ENCODE measurements at regions not wholly inside any gene's neighbourhood (a gene's known extent, or its start where the extent isn't known, plus 50 kb on each side); places are given as distances from the start of the nearest gene placed in this dataset.
"Not testable (repeated sequence)": the region's sequence is repeated elsewhere in the genome, so short reads cannot be mapped to it uniquely, and the experiment has no call there.

GRCh38 chr22:23437779-23438178 lies 142.3 kb downstream of the IGLL1 start:
- no peak for DNase-seq (ENCODE audit: low read depth)

- not testable (repeated sequence) for DNase-seq (ENCODE audit: low read depth)
These were observed 143.0 kb downstream of the IGLL1 start for GRCh38 chr22:23437107-23437395.

DNA sequence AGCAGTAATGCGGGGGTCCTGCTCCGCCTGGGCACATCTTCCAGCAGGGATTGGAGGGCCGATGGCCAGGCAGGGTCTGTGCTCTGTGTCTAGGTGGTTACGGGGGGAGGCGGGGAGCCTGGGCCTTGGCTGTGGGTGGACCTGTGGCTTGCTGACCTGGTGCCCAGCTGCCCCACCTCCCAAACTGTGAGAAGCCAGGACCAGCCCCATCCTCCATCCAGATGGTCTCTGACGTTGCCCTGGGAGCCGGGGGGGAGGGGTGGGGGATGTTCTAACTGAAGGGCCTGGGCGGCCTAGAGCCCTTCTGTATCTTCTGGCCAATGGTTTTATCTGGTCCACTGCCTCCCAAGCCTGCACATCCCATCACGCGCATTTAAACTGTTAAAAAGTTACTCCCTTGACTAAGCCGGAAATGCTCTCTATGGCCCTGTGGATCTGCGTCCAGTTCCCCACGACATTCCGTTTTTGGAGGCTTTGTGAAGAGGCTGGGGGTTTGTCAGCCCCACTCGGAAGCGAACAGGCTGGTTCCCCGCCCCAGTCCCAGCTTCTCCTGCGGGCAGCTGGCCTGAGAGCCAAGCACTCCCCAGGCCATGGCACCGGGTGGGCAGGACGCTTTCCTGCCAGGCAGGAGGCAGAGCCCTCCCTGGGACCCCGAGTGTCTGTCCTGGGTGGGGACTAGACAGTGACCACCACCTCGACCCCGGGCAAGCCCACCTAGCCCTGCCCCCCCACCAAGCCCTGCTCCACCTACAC lies 143.6 kb downstream of the IGLL1 start:
- not testable (repeated sequence) for DNase-seq (ENCODE audit: low read depth)

DNA sequence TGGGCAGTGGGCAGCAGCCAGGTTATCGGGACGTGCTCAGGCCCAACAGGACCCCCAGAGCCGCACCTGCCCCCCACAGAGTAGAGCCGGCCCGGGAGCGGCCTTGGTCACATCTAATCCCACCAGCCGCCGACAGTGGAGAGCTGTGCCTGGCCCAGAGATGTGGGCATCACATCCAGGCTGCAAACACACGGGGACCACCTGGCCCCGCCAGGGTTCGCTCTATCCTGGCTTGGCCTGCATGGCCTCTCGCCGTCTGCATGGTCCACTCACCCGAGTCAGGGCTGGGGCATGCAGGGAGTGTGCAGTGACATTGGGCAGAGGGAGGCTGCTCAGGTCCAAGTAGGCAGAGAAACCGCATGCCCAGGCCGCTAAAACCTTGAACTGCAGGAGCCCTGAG lies 144.9 kb downstream of the IGLL1 start:
- not testable (repeated sequence) for DNase-seq (ENCODE audit: low read depth)

DNA sequence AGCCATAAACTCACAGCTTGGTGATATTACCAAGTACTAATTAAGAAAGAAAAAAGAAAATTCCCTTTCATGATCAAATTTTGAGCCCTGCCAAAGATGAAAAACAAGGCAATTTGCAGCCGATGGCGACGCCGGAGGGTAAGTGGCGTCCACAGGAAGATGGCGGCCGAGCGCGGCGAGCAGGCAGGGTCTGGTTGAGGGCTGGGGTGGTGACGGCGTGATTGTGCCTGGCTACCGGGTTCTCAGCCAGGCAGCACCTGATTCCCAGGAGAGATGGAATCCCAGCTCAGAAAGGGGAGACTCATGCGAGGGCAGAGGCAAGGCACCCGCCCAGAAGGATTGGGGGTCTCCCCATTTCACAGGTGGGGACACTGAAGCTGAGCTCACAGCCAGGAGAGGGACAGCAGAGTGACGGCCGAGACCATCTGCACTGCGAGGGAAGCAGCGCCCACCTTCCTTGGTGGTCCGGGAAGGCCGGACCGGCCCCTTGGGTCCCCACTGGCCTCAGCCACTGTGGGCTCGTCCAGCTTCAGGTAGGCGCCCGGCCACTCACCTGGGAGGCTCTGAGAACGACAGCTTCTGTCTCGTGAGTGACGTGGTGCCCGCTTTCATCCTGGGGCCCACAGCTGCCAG lies 145.8 kb downstream of the IGLL1 start:
- DNase-seq (ENCODE audit: low read depth): not testable (repeated sequence)

GRCh38 chr22:23433127-23434005 lies 146.7 kb downstream of the IGLL1 start:
- DNase-seq (ENCODE audit: low read depth): not testable (repeated sequence)

GRCh38 chr22:23432719-23433118 lies 147.4 kb downstream of the IGLL1 start:
- DNase-seq (ENCODE audit: low read depth): not testable (repeated sequence)

- DNase-seq (ENCODE audit: low read depth): no peak
These were observed 148.6 kb downstream of the IGLL1 start for GRCh38 chr22:23431337-23432072.

DNA sequence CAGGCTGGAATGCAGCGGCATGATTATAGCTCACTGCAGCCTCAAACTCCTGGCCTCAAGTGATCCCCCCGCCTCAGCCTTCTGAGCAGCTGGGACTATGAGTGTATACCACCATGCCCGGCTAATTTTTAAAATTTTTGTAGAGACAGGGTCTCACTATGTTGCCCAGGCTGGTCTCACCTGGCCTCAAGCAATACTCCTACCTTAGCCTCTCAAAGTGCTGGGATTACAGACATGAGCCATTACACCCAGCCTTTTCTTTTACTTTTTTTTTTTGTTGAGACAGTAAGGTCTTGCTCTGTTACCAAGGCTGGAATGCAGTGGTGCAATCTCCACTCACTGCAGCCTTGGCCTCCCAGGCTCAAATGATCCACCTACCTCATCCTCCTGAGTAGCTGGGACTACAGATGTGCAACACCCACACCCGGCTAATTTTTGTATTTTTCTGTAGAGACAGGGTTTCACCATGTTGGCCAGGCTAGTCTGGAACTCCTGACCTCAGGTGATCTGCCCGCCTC lies 155.5 kb downstream of the IGLL1 start:
- DNase-seq (ENCODE audit: low read depth): not testable (repeated sequence)

DNA sequence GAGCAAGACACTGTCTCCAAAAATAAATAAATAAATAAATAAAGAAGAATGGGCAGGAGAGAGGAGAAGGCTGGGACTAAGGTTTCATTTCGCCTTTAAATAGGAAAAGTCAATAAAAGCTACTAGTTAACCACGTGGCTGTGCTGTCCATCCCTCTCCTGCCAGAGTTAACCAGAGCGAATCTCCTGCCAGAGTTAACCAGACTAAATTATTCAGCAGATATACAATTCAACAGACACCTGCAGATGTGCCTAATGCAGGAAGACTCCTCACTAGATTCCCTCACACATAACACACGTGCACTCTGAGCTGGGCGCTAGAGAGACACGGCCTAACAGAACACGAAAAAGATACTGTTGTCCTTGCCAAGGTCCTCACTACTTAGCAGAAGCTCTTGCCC lies 156.1 kb downstream of the IGLL1 start:
- DNase-seq (ENCODE audit: low read depth): no peak

DNA sequence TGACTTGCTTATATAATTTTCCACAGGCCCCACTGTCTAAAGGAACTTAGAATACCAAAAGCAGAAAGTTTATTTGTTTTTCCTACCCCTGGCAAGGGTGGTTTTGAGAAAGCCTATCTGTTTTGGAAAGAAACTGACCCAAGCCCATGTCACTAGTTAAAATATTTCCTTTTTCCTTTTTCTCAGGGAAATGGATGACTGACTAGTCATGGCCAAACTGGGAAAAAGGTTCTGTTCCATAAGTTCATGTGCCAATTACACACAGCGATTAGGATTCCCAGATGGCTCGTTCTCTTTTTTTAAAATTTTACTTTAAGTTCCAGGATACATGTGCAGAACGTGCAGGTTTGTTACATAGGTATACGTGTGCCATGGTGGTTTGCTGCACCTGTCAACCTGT lies 157.8 kb downstream of the IGLL1 start:
- not testable (repeated sequence) for DNase-seq (ENCODE audit: low read depth)

DNA sequence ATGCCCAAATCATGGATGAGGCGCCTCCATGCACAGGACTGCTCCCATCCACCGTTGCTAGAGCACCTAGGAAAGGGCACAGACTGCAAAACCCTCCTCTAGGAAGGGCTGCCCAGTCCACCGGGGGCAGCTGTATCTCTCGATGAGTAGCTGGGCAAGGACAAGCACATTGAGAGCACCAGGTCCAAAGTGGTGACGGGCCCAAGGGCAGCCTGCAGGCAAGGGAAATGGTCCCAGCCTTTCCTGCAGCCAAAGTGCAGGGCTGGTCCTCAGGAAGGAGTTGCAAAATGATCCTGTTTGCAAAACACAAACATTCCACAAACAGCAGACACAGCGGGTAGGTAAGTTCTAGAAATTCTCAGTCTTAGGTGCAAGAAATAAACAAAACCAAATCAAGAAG lies 158.8 kb downstream of the IGLL1 start:
- not testable (repeated sequence) for DNase-seq (ENCODE audit: low read depth)

DNA sequence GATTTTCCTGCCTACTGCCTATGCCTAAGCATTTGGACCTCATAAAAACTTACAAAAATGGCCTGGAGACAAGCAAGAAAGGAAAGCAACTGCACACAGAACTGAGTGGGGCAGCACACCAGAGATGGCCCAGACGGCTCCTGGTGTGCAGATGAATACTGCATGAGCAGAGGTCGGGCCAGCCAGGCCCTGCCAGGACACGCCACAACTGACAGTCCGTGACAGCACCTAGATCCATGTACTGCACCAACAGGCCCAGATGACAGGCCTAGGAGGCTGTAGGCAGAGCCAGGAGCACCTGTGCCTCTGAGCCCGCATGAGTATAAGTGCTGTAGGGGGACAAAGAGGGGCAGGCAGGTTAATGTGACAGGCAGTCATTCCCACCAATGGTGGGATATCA lies 160.2 kb downstream of the IGLL1 start:
- no peak for DNase-seq (ENCODE audit: low read depth)

DNA sequence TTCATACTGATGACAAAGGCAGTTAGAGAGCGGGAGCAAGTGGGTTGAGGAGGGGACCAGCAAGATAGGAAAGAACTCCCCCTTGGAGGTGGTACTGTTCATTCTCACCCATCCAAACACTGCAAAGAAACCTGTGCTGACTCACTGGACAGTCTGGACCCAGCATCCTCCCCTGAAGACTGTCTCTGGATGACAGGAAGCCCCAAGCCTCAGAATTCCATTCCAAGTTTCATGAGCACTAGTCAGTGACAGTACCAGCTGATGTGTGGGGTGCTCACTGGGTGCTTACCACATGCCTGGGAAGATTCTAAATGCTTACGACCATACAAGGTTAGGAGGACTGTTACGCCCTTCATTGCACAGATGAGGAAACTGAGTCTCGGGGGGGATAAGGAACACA lies 160.9 kb downstream of the IGLL1 start:
- no peak for DNase-seq (ENCODE audit: low read depth)

GRCh38 chr22:23418159-23418788 lies 161.8 kb downstream of the IGLL1 start:
- no peak for DNase-seq (ENCODE audit: low read depth)

DNA sequence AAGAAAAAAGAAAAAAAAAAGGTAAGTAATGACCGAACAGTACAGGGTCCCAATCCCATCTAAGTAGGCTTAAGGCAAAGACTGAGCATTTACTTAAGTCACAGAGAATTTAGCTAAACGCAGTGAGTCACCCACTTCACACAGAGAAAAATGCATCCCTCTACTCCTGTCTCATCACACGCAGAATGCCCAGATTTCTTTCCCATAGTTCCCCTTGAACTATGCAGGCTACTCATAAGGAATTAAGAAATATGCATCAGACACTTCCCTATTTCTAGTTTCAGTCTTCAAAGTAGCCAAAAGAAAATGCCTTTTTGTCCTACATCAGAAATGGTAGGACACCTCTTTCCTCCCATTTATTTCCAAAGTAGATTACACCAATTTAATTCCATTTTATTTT lies 162.8 kb downstream of the IGLL1 start:
- DNase-seq (ENCODE audit: low read depth): not testable (repeated sequence)

DNA sequence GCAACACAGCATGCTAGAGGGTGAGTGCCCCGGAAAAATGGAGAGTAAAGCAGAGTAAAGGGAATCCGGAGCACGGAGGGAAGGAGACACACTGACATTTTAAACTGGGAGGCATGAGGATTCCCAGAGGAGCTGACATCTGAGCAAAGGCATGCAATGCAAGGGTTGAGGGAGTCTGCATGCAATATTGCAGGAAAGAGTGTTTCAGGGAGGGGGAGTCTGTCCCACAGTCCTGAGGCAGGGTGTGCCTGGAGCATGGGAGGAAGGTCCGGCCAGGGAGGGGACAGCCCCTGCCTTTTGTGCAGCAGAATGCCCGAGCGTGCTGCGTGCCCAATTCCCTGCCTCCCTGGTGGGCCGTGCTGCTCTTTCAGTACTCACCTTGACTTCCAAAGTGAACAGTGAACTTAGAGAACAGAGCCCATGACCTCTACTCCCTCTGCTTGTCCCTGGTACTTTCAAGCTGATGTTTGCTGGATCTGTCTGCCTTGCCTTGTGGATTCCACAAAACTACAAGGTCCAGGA lies 163.9 kb downstream of the IGLL1 start:
- DNase-seq (ENCODE audit: low read depth): not testable (repeated sequence)

- no peak for DNase-seq (ENCODE audit: low read depth)
These were observed 164.6 kb downstream of the IGLL1 start for GRCh38 chr22:23415490-23415851.

DNA sequence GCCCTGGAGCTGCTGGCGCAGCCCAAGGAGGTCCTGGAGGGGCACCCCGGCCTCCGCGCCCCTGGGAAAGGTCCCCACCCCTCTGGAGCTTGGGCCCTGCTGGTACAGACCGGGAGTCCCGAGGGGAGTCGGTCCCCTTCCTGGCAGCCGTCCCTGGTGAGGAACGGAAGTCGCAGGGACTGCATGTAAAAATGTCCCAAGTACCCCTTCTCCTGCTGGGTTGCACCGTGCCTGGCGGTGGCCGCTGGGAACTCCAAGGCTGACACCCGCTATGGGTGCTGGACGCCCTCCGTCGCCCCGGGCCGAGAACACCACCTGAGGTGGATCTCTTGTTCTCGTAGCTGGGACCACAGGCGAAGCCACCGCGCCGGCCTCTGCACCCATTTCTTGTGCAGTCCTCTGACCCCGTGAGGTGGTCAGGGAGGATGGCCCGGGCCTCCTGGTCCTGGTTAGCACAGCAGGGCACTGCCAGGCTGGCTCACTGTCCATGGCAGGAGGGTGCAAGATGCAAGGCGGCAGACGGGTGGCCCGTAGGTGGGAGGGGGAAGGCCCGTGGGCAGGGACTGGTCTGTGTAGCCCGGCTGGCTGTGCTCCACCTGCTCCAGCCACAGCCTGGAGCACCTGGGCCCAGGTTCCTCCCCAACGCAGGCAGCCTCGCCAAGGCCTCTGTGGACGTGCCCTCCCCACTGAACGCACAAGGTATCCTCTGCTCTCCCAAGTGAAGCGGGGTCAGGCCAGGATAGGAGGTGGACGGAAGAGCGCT lies 165.2 kb downstream of the IGLL1 start:
- DNase-seq (ENCODE audit: low read depth): no peak

DNA sequence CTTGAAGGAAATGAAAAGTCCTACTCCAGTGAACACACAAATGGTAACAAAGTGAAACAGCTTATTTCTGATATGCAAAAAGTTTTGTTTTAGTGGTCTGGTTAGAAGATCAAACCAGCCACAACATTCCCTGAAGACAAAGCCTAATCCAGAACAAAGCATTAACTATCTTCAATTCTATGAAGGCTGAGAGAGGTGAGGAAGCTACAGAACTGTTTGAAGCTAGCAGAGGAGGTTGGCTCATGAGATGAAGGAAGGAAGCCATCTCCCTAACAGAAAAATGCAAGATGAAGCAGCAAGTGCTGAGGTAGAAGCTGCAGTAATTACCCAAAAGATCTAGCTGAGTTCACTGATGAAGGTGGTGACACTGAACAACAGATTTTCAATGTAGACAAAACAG lies 168.4 kb downstream of the IGLL1 start:
- DNase-seq (ENCODE audit: low read depth): no peak

DNA sequence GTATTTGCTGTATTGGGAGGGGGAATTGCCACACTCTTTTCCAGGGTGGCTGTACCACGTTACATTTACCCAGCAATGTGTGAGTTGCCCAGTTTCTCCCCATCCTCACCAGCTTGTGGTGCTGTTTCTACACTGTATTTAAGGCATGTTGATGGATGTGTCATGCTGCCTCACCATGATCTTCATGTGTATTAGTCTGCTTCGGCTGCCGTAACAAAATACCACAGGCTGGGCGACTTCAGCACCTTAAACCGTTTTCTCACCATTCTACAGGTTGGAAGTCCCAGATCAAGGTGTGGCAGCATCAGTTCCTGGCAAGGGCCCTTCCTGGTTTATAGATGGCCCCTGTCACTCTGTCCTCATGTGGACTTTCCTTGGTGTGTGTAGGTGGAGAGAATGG lies 169.7 kb downstream of the IGLL1 start:
- no peak for DNase-seq (ENCODE audit: low read depth)
